Fibroblast of lung (primary cell): ENCODE measurements at regions not wholly inside any gene's neighbourhood (a gene's known extent, or its start where the extent isn't known, plus 50 kb on each side); places are given as distances from the start of the nearest gene placed in this dataset.

Experiments
- DNase-seq, 2 donors: peaks; one replicate each; pipeline versions ENCODE4 v3.0.0 to v3.0.0-alpha.2; 2010; ENCODE audit warnings: low read depth in 2 of 2
- H2AFZ ChIP-seq: 2 replicates; pipeline ENCODE4 v1.5.1; 2012; ENCODE audit warnings: low read length, control low read depth, inconsistent platforms
- H3K27ac ChIP-seq: 2 replicates; pipeline ENCODE4 v1.5.1; 2011; ENCODE audit warnings: low read length, control low read depth; ENCODE audit not compliant: insufficient read depth
- H3K27me3 ChIP-seq: 2 replicates; pipeline ENCODE4 v1.5.1; 2011; ENCODE audit warnings: mild to moderate bottlenecking, low read length; ENCODE audit not compliant: control insufficient read depth, insufficient read depth
- H3K36me3 ChIP-seq: 2 replicates; pipeline ENCODE4 v1.5.1; 2011; ENCODE audit warnings: low read length; ENCODE audit not compliant: control insufficient read depth, insufficient read depth
- H3K4me1 ChIP-seq: 2 replicates; pipeline ENCODE4 v1.5.1; 2011; ENCODE audit warnings: low read length; ENCODE audit not compliant: control insufficient read depth, insufficient read depth; ENCODE audit errors: extremely low read depth
- H3K4me2 ChIP-seq: 2 replicates; pipeline ENCODE4 v1.5.1; 2011; ENCODE audit warnings: low read length, control low read depth; ENCODE audit not compliant: insufficient read depth; ENCODE audit errors: extremely low read depth
- H3K4me3 ChIP-seq, 4 experiments: fragments of 200-600 bp in 1 of 4; sonication (generic) in 1 of 4; replicated peaks in 1 of 4; 2 replicates each; pipeline ENCODE4 v1.5.1; 2011 to 2016; ENCODE audit warnings: low read length in 4 of 4, low read depth in 3 of 4, mild to moderate bottlenecking in 3 of 4, control low read depth in 2 of 4, inconsistent platforms in 1 of 4, mixed read lengths in 1 of 4; ENCODE audit not compliant: insufficient read depth in 1 of 4; ENCODE audit errors: control extremely low read depth in 1 of 4
- H3K79me2 ChIP-seq: 2 replicates; pipeline ENCODE4 v1.5.1; 2012; ENCODE audit warnings: mild to moderate bottlenecking, low read length, inconsistent platforms; ENCODE audit not compliant: control insufficient read depth, insufficient read depth
- H3K9ac ChIP-seq: 2 replicates; pipeline ENCODE4 v1.5.1; 2011; ENCODE audit warnings: mild to moderate bottlenecking, low read length, control low read depth; ENCODE audit not compliant: insufficient read depth
- H3K9me3 ChIP-seq: 2 replicates; pipeline ENCODE4 v1.5.1; 2012; ENCODE audit warnings: low read depth, low read length; ENCODE audit not compliant: control insufficient read depth, insufficient read depth
- H4K20me1 ChIP-seq: 2 replicates; pipeline ENCODE4 v1.5.1; 2011; ENCODE audit warnings: low read length; ENCODE audit not compliant: control insufficient read depth, insufficient read depth; ENCODE audit errors: extremely low read depth
- CTCF ChIP-seq, 2 donors: IDR thresholded peaks in 1 of 2; conservative IDR thresholded peaks in 1 of 2; 1 replicate in 1 of 2; 2 replicates in 1 of 2; pipeline ENCODE4 v1.5.1; 2011 to 2012; ENCODE audit warnings: low read length in 2 of 2, control low read depth in 1 of 2, inconsistent platforms in 1 of 2, low read depth in 1 of 2, mild to moderate bottlenecking in 1 of 2
- EZH2 ChIP-seq: IDR thresholded peaks from 2 replicates; pipeline ENCODE4 v1.5.1; 2012; ENCODE audit warnings: low read length, control low read depth, mild to moderate bottlenecking; ENCODE audit errors: missing control alignments

DNA sequence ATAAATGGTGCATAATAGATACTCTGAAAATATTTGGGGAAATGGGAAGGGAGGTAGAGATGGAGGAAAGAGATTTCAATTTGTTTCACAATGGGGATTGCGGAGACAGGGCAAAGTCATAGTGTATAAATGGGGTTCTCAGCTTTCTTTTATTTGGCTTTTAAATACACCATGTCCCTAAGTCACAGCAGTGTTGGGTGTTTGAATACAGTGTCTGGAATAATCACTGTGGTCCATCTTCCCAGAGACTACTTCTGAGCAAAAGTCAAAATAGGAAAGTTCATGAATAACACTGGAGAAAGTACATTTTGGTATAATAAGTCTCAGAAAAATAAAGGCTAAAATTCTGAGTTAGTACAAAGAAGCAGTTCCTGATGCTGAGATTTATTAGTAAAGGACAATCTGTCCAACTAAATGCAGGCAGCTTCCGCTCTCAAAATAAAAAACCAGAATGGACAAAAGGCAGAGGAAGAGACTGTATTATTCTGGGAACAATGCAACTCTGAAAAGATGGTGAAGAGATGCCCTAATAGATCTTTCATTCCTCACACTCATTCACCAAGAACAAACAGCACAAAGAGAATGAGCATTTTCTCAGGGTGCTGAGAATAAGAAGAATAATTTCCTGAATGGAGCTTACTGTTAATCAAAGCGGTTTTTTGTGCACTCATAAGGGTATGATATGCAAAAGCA lies 295.4 kb upstream of the PIK3C3 start:
- no peaks in the 10 kb centered on the region for H3K4me1 ChIP-seq
- H3K36me3 ChIP-seq, result no peaks in the 10 kb centered on the region
- H3K79me2 ChIP-seq, result no peaks in the 10 kb centered on the region
- no peak overlapping the region for H3K27ac ChIP-seq
- H3K4me3 ChIP-seq, result no peak overlapping the region
- H2AFZ ChIP-seq, result no peak overlapping the region
- H3K4me2 ChIP-seq, result no peak overlapping the region
- no peaks in the 10 kb centered on the region for H4K20me1 ChIP-seq
- H3K9me3 ChIP-seq, result no peaks in the 10 kb centered on the region
- no peak for DNase-seq
- no peak overlapping the region for H3K9ac ChIP-seq
- H3K27me3 ChIP-seq, result no peaks in the 10 kb centered on the region
- TF ChIP-seq CTCF (conservative IDR thresholded peaks at IDR 0.05 in 1 of 2, IDR thresholded peaks at IDR 0.05 in 1 of 2; ENCODE audit: low read depth in 1 of 2, low read length in 2 of 2), result no peak
- TF ChIP-seq EZH2, result no peak

DNA sequence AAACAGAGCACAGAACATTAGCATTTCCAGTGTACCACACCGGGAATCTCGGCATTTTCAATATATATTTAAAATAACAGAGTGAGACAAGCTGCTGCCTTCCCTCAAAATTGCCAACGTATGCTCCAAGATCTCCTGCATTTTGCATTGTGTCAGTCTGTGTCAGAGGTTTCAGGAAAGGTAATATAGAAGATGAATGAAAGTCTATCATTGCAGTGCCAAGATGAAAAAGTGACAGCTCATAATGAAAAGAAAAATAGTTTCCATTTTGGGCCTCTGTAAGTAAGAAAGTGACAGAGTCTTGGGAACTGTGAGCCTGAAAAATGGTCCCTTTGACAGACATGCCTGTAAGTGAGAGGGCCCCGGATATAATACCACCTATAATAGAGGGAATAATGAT lies 297.8 kb upstream of the PIK3C3 start:
- Histone ChIP-seq H3K4me1 (no peaks in the 10 kb centered on the region), H3K36me3 (no peaks in the 10 kb centered on the region), H3K27ac (no peak overlapping the region), H3K4me3 (no peak overlapping the region), H3K9me3 (no peaks in the 10 kb centered on the region), H4K20me1 (no peaks in the 10 kb centered on the region), H3K4me2 (no peak overlapping the region), H3K27me3 (no peaks in the 10 kb centered on the region), H3K9ac (no peak overlapping the region), H2AFZ (no peak overlapping the region), H3K79me2 (no peaks in the 10 kb centered on the region)
- no peak for TF ChIP-seq CTCF (conservative IDR thresholded peaks at IDR 0.05 in 1 of 2, IDR thresholded peaks at IDR 0.05 in 1 of 2; ENCODE audit: low read depth in 1 of 2, low read length in 2 of 2)
- no peak for TF ChIP-seq EZH2
- no peak for DNase-seq

- H4K20me1 ChIP-seq, result no peaks in the 10 kb centered on the region
- TF ChIP-seq CTCF (conservative IDR thresholded peaks at IDR 0.05 in 1 of 2, IDR thresholded peaks at IDR 0.05 in 1 of 2; ENCODE audit: low read depth in 1 of 2, low read length in 2 of 2) (no peak), EZH2 (no peak)
- H3K4me3 ChIP-seq, result no peak overlapping the region
- no peak overlapping the region for H3K4me2 ChIP-seq
- H3K9ac ChIP-seq, result no peak overlapping the region
- no peaks in the 10 kb centered on the region for H3K36me3 ChIP-seq
- no peaks in the 10 kb centered on the region for H3K27me3 ChIP-seq
- no peaks in the 10 kb centered on the region for H3K4me1 ChIP-seq
- peak in 1 of 2 donors; percentile 10 for DNase-seq
- no peak overlapping the region for H3K27ac ChIP-seq
- no peak overlapping the region for H2AFZ ChIP-seq
- no peaks in the 10 kb centered on the region for H3K9me3 ChIP-seq
- no peaks in the 10 kb centered on the region for H3K79me2 ChIP-seq
Observed at GRCh38 chr18:41655074-41655473, 300.0 kb upstream of the PIK3C3 start.
